ENCODE measurements at regions not wholly inside any gene's neighbourhood (a gene's known extent, or its start where the extent isn't known, plus 50 kb on each side); places are given as distances from the start of the nearest gene placed in this dataset.

DNA sequence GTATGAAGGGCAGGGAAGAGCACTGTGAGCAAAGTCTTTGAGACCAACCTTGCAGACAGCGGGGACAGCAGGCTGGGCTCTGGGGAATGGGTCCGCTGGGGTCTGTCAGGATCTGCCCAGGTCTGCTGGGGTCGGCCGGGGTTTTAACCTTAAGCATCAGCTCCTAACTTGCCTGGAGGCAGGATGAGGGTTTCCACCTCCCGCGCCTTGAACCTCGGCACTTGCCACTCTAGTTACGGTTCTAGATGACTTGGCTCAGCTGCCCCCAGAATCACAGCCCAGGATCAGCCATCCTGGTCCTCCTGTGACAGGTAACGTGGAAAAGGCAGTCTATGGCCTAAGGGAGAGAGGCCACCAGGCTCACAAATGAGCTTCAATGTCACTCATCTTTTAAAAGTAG, 50.4 kb upstream of the CACUL1 start:
- DNase-seq (ENCODE audit: low spot score), result no peak
- TF ChIP-seq, protein P1, sequence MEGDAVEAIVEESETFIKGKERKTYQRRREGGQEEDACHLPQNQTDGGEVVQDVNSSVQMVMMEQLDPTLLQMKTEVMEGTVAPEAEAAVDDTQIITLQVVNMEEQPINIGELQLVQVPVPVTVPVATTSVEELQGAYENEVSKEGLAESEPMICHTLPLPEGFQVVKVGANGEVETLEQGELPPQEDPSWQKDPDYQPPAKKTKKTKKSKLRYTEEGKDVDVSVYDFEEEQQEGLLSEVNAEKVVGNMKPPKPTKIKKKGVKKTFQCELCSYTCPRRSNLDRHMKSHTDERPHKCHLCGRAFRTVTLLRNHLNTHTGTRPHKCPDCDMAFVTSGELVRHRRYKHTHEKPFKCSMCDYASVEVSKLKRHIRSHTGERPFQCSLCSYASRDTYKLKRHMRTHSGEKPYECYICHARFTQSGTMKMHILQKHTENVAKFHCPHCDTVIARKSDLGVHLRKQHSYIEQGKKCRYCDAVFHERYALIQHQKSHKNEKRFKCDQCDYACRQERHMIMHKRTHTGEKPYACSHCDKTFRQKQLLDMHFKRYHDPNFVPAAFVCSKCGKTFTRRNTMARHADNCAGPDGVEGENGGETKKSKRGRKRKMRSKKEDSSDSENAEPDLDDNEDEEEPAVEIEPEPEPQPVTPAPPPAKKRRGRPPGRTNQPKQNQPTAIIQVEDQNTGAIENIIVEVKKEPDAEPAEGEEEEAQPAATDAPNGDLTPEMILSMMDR (IDR thresholded peaks at IDR 0.05), result no peak
- H3K4me3 ChIP-seq, result no peak overlapping the region
- no peak overlapping the region for H3K27ac ChIP-seq

DNA sequence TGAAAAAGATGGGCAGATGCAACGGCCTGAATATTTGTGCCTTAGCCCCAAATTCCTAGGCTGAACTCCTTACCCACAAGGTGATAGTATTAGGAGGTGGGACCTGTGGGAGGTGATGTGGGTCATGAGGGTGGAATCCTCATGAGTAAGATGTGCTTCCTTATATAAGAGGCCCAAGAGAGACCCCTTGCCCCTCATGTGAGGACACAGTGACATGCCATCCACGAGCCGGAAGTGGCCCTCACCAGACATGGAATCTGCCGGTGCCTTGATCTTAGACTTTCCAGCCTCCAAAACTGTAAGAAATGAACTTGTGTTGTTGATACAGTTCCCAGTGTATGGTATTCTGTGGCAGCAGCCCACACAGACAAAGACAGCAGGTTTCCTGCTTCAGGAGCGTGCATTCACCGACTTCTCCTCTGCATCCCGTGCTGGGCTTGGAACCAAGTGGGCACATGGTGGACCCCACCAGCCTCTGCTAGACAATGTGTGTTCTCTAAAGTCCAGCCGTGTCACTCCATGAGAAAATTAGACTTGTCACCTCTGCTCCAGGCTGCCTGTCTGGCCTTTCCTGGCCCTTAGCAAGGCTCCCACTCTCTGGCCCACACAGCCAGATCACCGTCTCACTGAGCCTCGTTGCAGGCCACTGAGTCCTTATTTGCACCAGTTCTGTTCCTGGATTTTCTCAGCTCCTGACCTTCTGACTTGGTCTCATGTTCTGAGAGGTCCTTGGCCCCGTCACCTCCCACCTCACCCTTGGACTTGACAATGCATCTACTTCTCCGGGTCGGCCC, 52.9 kb upstream of the CACUL1 start:
- no peak for DNase-seq (ENCODE audit: low spot score)
- H3K27ac ChIP-seq, result no peak overlapping the region
- TF ChIP-seq, protein P1 (IDR thresholded peaks at IDR 0.05), result no peak
- H3K4me3 ChIP-seq, result no peak overlapping the region

DNA sequence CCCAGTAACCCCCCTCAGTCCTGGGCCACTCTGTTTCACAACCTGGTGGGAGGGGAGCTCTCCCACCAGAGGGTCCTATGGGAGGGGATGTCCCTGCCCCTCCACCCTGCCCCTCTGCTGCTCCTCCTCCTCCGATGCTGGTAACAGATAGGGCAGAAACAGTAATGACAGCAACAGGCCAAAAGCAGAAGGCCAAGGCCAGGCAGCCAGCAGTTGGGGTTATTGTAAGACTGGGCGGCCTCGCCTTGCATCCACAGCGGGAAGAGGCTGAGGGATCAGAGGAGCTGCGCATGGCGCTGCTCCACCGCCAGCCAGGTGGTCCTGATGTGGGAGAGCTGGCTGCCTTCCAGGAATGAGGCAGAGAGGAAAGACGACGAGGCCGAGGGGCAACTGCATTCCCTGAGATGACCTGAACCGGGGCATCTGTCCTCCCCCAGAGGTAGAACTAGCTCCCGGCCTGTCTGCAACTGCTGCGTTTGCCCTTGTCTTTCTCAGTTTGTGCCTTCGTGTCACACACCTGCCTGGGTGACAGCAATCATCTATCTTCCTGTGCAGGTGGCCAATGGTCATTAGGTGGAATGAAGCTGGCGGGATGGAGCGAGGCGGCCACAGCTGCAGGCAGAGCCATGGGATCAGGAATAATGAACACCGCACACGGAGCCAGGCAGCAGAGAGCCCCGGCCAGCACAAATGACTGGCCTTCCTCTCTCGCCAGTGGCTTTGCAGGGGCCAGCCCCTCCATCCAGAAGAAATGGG, 54.0 kb upstream of the CACUL1 start:
- no peak overlapping the region for H3K4me3 ChIP-seq
- TF ChIP-seq, protein P1 (IDR thresholded peaks at IDR 0.05), result no peak
- H3K27ac ChIP-seq, result no peak overlapping the region
- no peak for DNase-seq (ENCODE audit: low spot score)

DNA sequence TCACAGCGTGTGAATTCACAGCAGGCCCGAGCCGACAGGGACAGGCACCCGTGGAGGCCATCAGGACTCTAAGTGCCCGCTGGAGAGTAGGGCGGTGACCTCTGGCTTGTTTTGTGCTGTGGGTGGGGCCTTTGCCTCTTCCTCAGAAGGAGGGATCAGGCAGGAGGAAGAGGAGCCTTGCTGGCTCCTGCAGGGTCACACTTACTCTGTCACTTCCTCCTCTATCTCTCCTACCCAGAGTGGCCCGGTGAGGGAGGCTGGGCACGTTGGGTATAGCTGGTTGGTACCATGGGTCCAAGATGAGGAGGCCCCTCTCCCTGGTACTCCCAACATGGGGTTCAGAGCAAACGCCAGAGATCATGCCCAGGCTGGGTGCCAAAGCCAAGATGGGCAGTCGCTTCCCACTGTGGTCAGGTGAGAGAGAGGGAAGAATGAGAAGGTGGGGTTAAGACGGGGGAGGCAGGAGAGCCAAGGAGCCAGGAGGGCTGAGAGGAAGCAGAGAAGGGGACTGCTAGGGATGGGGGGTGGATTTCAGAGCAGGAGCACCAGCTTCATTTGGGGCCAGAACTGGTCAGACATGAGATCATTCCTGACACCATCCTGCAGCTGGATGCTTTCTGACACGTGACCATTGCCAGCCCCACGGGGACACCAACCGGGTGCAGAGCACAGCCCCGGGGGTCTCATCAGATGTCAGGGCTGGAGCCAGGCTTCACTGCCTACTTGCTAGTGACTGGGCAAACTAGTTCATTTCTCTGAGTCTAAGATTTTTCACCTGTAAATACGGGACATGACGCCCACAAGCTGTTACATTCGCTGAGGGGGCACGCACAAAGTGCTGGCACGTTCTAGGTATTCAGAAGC, 54.8 kb upstream of the CACUL1 start:
- no peak overlapping the region for H3K27ac ChIP-seq
- H3K4me3 ChIP-seq, result no peak overlapping the region
- DNase-seq (ENCODE audit: low spot score), result no peak
- TF ChIP-seq, protein P1 (IDR thresholded peaks at IDR 0.05), result no peak

DNA sequence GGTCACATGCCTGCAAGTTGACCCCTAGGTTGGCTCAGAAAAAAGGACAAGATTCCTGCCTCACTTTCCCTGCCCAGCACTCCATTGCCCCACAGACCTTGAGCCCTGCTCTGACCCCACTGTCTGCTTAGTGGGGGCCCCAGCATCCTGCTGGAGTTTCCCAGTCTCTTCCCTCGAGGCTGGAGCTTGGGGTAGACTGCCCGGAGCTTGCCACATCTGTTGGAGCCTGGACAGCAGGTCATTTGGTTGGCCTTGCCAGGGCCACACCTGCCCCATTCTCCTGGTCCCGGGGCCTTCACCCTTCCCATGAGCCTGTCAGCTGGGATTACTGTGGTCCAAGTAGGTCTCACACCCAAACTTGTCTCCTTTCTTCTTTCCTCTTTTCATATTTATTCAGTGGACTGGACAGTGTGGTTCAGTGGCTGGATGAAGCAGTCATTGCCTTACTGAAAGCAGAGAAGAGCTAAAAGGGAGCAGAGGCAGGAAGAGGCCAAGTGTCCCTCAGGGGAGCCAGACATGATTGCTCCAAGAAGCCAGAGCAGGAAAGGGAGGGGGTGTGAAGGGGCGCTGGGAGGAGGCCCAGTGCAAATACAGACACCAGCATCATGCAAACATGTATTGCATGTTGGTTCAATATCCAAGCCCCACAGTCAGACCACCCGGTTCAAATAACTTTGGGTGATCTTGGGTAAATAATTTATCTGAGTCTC, 56.2 kb upstream of the CACUL1 start:
- TF ChIP-seq, protein P1 (IDR thresholded peaks at IDR 0.05), result no peak
- DNase-seq (ENCODE audit: low spot score), result no peak
- no peak overlapping the region for H3K4me3 ChIP-seq
- H3K27ac ChIP-seq, result no peak overlapping the region

DNA sequence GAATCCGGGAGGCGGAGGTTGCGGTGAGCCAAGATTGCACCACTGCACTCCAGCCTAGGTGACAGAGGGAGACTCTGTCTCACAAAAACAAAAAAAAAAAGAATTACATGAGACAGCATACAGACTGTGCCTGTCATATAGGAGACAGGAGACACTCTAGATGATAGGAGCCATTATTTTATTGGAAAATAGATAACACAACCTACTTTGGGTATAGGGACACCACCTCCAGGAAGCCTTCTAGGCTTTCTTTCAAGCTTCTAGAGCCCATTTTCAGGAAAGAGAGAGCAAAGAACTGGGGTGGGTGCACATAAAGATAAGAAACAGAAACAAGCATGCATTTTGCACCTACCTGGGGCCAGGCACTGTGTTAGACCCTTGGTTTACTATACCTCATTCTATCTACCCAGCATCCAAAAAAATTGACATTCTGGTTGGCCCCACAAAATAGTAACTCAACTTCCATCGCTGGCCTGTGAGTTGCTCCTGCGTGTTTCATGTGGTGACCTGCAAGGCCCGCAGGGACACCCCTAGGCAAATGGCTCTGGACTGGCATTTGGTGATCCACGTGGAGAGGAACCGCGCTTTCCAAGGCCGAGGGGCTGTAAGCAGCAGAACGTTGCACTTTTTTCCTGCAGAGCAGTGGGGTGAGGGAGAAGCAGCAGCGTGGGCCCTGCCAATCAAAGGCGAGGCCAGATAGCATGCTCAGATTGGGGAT, 57.1 kb upstream of the CACUL1 start:
- TF ChIP-seq, protein P1 (IDR thresholded peaks at IDR 0.05), result no peak
- no peak overlapping the region for H3K27ac ChIP-seq
- no peak overlapping the region for H3K4me3 ChIP-seq
- DNase-seq (ENCODE audit: low spot score), result no peak
